ENCODE measurements at regions not wholly inside any gene's neighbourhood (a gene's known extent, or its start where the extent isn't known, plus 50 kb on each side); places are given as distances from the start of the nearest gene placed in this dataset.

DNA sequence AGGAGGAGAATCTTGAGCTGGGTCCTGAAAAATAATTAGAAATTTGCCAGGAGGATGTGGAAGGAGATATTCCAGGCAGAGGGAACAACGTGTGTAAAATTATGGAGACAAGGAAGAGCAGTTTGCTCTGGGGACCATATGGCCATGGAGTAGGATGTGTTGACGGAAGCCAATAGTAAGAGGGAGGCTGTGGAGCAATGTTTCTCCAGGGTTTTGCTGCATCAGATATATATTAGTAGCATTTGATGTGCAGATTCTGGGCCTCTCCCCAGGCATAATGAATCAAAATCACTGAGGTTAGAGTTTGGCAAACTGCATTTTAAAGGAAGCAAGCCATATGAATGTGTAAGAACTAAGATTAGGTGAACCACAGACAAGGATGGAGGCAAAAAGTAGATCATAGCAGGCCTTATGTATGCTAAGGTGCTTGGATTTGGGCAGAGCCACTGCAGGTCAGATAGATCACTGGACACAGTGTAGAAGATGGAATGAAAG is 192.9 kb upstream of the IL12A start:
- TF ChIP-seq, protein P1, sequence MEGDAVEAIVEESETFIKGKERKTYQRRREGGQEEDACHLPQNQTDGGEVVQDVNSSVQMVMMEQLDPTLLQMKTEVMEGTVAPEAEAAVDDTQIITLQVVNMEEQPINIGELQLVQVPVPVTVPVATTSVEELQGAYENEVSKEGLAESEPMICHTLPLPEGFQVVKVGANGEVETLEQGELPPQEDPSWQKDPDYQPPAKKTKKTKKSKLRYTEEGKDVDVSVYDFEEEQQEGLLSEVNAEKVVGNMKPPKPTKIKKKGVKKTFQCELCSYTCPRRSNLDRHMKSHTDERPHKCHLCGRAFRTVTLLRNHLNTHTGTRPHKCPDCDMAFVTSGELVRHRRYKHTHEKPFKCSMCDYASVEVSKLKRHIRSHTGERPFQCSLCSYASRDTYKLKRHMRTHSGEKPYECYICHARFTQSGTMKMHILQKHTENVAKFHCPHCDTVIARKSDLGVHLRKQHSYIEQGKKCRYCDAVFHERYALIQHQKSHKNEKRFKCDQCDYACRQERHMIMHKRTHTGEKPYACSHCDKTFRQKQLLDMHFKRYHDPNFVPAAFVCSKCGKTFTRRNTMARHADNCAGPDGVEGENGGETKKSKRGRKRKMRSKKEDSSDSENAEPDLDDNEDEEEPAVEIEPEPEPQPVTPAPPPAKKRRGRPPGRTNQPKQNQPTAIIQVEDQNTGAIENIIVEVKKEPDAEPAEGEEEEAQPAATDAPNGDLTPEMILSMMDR (IDR thresholded peaks at IDR 0.05), result no peak
- no peak for TF ChIP-seq POLR2A (IDR thresholded peaks at IDR 0.05)
